ENCODE measurements at regions not wholly inside any gene's neighbourhood (a gene's known extent, or its start where the extent isn't known, plus 50 kb on each side); places are given as distances from the start of the nearest gene placed in this dataset.

- peak overlapping the region; percentile 33 for H3K27ac ChIP-seq
- no peak for TF ChIP-seq CTCF (conservative IDR thresholded peaks at IDR 0.05)
Observed at GRCh38 chr6:113381959-113382358, 475.2 kb upstream of the MARCKS start.

DNA sequence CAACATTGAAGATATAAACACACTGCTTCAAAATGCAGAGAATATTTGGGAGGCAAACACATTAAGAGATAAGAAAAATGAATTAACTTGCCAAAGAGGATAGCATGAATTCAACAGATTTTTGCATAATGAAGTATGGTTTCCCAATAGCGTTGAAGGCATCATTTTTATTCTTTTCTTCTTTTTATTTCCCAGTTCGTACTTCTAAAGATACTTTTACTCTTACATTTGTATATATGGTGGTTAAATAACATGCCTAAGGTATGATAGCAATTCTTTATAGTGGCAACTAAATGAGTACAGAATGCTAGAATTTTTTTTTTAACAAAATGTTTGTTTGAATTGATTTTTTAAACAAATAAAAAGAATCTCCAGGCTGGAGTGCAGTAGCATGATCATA is 473.4 kb upstream of the MARCKS start:
- no peak for TF ChIP-seq CTCF (conservative IDR thresholded peaks at IDR 0.05)
- H3K27ac ChIP-seq = no peak overlapping the region

- TF ChIP-seq CTCF (conservative IDR thresholded peaks at IDR 0.05) = no peak
- no peak overlapping the region for H3K27ac ChIP-seq
Observed at GRCh38 chr6:113385020-113385431, 472.1 kb upstream of the MARCKS start.

DNA sequence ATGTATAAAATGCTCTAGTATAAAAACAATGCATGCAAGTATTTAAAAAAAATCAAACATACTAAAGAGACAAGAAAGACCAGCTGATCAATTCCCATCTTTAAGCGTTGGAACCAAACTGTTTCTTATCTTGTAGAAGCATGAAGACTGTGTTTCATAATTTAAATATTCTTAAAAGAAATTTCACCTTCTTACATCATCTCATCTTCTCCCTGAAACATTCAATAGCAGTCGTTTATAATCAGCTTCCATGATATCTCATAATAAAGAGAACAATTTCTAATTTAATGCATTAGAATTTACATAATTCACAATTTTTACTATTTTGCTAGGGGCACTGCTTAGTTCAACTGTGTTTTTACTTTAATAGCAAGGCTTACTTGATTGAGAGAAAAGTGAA is 468.1 kb upstream of the MARCKS start:
- H3K27ac ChIP-seq = no peak overlapping the region
- no peak for TF ChIP-seq CTCF (conservative IDR thresholded peaks at IDR 0.05)

DNA sequence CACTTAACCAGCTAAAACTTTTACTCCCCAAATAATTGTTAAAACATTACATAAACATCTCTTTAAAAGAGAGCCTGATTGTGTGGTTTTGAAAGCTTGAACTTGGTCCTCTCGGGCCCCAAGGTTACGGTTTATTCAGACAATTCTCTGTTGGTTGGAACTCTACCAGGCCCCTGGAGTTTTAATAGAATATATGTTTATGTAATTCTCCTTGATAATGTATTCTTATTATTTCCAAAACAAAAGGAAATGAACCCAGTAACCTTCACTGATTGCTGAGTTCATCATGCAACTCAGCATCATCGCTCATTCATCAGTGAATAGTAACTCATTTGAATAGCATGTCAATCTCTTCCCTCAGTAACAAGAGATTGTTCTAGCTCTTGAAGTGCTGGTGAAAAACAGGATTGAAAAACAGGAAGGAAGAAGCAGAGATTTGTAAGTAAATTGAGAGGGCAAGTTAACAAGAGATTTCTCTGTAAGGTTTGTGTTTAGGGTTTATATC is 464.5 kb upstream of the MARCKS start:
- no peak for TF ChIP-seq CTCF (conservative IDR thresholded peaks at IDR 0.05)
- H3K27ac ChIP-seq = no peak overlapping the region

GRCh38 chr6:113394216-113394615 is 462.9 kb upstream of the MARCKS start:
- H3K27ac ChIP-seq = no peak overlapping the region
- no peak for TF ChIP-seq CTCF (conservative IDR thresholded peaks at IDR 0.05)

DNA sequence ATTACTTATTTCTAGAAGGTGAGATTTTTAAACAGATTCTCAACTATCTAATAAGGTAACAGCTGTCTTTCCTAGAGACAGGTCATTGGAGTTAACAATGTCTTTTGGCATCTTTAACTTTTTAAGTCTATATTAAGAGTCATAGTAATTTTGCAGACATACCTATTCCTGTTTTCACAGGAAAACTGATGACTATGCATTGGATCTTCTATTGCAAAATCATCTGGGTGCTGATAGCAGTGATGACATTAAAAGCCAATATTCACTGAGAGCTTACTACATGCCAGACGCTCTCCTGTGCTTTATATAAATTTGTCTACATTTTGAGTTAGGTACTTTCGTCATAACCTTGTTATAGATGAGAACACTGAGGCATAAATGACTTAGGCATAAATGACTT is 462.4 kb upstream of the MARCKS start:
- TF ChIP-seq CTCF (conservative IDR thresholded peaks at IDR 0.05) = no peak
- H3K27ac ChIP-seq = no peak overlapping the region

- no peak overlapping the region for H3K27ac ChIP-seq
- no peak for TF ChIP-seq CTCF (conservative IDR thresholded peaks at IDR 0.05)
Observed at GRCh38 chr6:113396730-113397129, 460.4 kb upstream of the MARCKS start.
